Mesenchymal stem cell (in vitro differentiated cells and primary cell): ENCODE measurements at regions not wholly inside any gene's neighbourhood (a gene's known extent, or its start where the extent isn't known, plus 50 kb on each side); places are given as distances from the start of the nearest gene placed in this dataset.

Experiments
- DNase-seq: peaks from one replicate; pipeline ENCODE4 v3.0.0-alpha.2; 2013
- H2AFZ ChIP-seq: one replicate; pipeline ENCODE4 v1.6.1; 2013; ENCODE audit warnings: low read depth, mild to moderate bottlenecking, control low read depth, inconsistent platforms, low read length, moderate library complexity
- H2AK5ac ChIP-seq: 2 replicates; pipeline ENCODE4 v1.6.1; 2013; ENCODE audit warnings: low read length, moderate library complexity, mild to moderate bottlenecking, inconsistent platforms; ENCODE audit not compliant: severe bottlenecking
- H2BK120ac ChIP-seq: one replicate; pipeline ENCODE4 v1.6.1; 2013; ENCODE audit warnings: low read depth, mild to moderate bottlenecking, inconsistent platforms, low read length, moderate library complexity
- H2BK12ac ChIP-seq, 2 experiments: one replicate each; pipeline ENCODE4 v1.6.1; 2013; ENCODE audit warnings: inconsistent platforms in 2 of 2, low read length in 2 of 2, mild to moderate bottlenecking in 2 of 2, moderate library complexity in 2 of 2, control low read depth in 1 of 2
- H2BK15ac ChIP-seq: one replicate; pipeline ENCODE4 v1.6.1; 2013; ENCODE audit warnings: mild to moderate bottlenecking, low read depth, inconsistent platforms; ENCODE audit not compliant: poor library complexity, severe bottlenecking
- H2BK5ac ChIP-seq: 2 replicates; pipeline ENCODE4 v1.6.1; 2013; ENCODE audit warnings: low read depth, mild to moderate bottlenecking, low read length, control low read depth, inconsistent platforms; ENCODE audit not compliant: poor library complexity, severe bottlenecking
- H3K14ac ChIP-seq, 2 experiments: one replicate each; pipeline ENCODE4 v1.6.1; 2013; ENCODE audit warnings: inconsistent platforms in 2 of 2, low read length in 2 of 2, control low read depth in 1 of 2, mild to moderate bottlenecking in 1 of 2, moderate library complexity in 1 of 2
- H3K18ac ChIP-seq, 2 experiments: one replicate each; pipeline ENCODE4 v1.6.1; 2013; ENCODE audit warnings: inconsistent platforms in 2 of 2, low read length in 2 of 2, control low read depth in 1 of 2, low read depth in 1 of 2, mild to moderate bottlenecking in 1 of 2
- H3K23ac ChIP-seq, 2 experiments: one replicate each; pipeline ENCODE4 v1.6.1; 2013; ENCODE audit warnings: inconsistent platforms in 2 of 2, low read length in 2 of 2, mild to moderate bottlenecking in 2 of 2, moderate library complexity in 2 of 2, control low read depth in 1 of 2
- H3K27ac ChIP-seq: 2 replicates; pipeline ENCODE4 v1.5.1; 2013; ENCODE audit warnings: mild to moderate bottlenecking, moderate library complexity, low read length, control low read depth, inconsistent platforms; ENCODE audit not compliant: poor library complexity, severe bottlenecking
- H3K27me3 ChIP-seq, 2 experiments: 2 replicates each; pipeline versions ENCODE4 v1.6.1 to v1.7.0; 2013; ENCODE audit warnings: low read length in 2 of 2, mild to moderate bottlenecking in 2 of 2, moderate library complexity in 2 of 2, control low read depth in 1 of 2, inconsistent platforms in 1 of 2; ENCODE audit not compliant: control insufficient read depth in 1 of 2, insufficient read depth in 1 of 2
- H3K36me3 ChIP-seq, 2 experiments: 2 replicates each; pipeline versions ENCODE4 v1.6.1 to v1.7.0; 2013; ENCODE audit warnings: low read length in 2 of 2, control low read depth in 1 of 2, inconsistent platforms in 1 of 2, low read depth in 1 of 2, mild to moderate bottlenecking in 1 of 2; ENCODE audit not compliant: insufficient read depth in 2 of 2, control insufficient read depth in 1 of 2
- H3K4ac ChIP-seq, 2 experiments: one replicate each; pipeline ENCODE4 v1.6.1; 2013; ENCODE audit warnings: inconsistent platforms in 2 of 2, low read length in 2 of 2, mild to moderate bottlenecking in 2 of 2, moderate library complexity in 2 of 2, control low read depth in 1 of 2, low read depth in 1 of 2
- H3K4me1 ChIP-seq: 2 replicates; pipeline ENCODE4 v1.6.1; 2013; ENCODE audit warnings: low read depth, low read length, control low read depth; ENCODE audit not compliant: control insufficient read depth, insufficient read depth
- H3K4me2 ChIP-seq: 2 replicates; pipeline ENCODE4 v1.6.1; 2013; ENCODE audit warnings: low read length, mild to moderate bottlenecking, inconsistent platforms; ENCODE audit not compliant: poor library complexity, severe bottlenecking
- H3K4me3 ChIP-seq, 2 experiments: 2 replicates each; pipeline versions ENCODE4 v1.5.1 to v1.7.0; 2013; ENCODE audit warnings: low read length in 2 of 2, mild to moderate bottlenecking in 2 of 2, control low read depth in 1 of 2, low read depth in 1 of 2; ENCODE audit not compliant: insufficient read depth in 1 of 2
- H3K79me1 ChIP-seq: replicated peaks from 2 replicates; pipeline ENCODE4 v1.6.1; 2013; ENCODE audit warnings: mild to moderate bottlenecking, control low read depth, low read length, inconsistent platforms; ENCODE audit not compliant: poor library complexity, severe bottlenecking
- H3K9ac ChIP-seq: 2 replicates; pipeline ENCODE4 v1.7.0; 2013; ENCODE audit warnings: mild to moderate bottlenecking, low read length, moderate library complexity
- H3K9me3 ChIP-seq: 2 replicates; pipeline ENCODE4 v1.7.0; 2013; ENCODE audit warnings: mild to moderate bottlenecking, low read length; ENCODE audit not compliant: control insufficient read depth
- H4K8ac ChIP-seq: one replicate; pipeline ENCODE4 v1.6.1; 2013; ENCODE audit warnings: inconsistent platforms, mild to moderate bottlenecking, low read length, moderate library complexity
- H4K91ac ChIP-seq: one replicate; pipeline ENCODE4 v1.6.1; 2013; ENCODE audit warnings: mild to moderate bottlenecking, low read length, inconsistent platforms
- WGBS: methylation state at CpG from one replicate; pipeline ENCODE4 v1.1.7; 2013; ENCODE audit warnings: mixed read lengths; 5-methylcytosine and 5-hydroxymethylcytosine counted together

DNA sequence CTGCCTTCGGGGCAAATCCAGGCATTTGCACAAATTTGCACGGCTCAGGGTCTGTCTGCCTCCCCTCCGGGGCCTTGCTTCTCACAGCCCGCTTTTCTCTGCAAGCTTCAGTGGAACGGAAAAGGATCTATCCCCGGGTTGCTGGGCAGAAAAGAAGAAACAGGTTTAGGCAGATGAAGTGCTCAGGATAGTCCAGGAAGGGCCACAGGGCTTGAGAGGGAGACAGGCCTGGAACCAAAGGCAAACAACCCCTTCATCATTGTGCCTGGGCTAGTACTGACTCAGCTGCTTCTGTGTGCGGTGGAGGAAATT, 347.8 kb upstream of the TNP1 start:
- H2BK5ac ChIP-seq, result no peak overlapping the region
- no peak overlapping the region for H2AK5ac ChIP-seq
- no peak overlapping the region for H4K8ac ChIP-seq
- H2BK15ac ChIP-seq, result no peak overlapping the region
- H4K91ac ChIP-seq, result no peak overlapping the region
- no peak overlapping the region for H3K4me2 ChIP-seq
- H3K36me3 ChIP-seq, result no peaks in the 10 kb centered on the region
- no peak overlapping the region for H3K27ac ChIP-seq
- DNase-seq, result no peak
- no peak overlapping the region for H2BK12ac ChIP-seq
- no peak overlapping the region for H3K4ac ChIP-seq
- 98% methylated on average over 7 of the region's 7 CpGs for WGBS
- H2AFZ ChIP-seq, result no peak overlapping the region
- no peak overlapping the region for H3K23ac ChIP-seq
- H2BK120ac ChIP-seq, result no peak overlapping the region
- no peaks in the 10 kb centered on the region for H3K4me1 ChIP-seq
- no peaks in the 10 kb centered on the region for H3K79me1 ChIP-seq
- H3K9ac ChIP-seq, result no peak overlapping the region
- H3K18ac ChIP-seq, result no peak overlapping the region
- no peak overlapping the region for H3K14ac ChIP-seq
- H3K4me3 ChIP-seq, result no peak overlapping the region
- H3K9me3 ChIP-seq, result peaks cover 8% of the 10 kb centered on the region
- no peaks in the 10 kb centered on the region for H3K27me3 ChIP-seq

DNA sequence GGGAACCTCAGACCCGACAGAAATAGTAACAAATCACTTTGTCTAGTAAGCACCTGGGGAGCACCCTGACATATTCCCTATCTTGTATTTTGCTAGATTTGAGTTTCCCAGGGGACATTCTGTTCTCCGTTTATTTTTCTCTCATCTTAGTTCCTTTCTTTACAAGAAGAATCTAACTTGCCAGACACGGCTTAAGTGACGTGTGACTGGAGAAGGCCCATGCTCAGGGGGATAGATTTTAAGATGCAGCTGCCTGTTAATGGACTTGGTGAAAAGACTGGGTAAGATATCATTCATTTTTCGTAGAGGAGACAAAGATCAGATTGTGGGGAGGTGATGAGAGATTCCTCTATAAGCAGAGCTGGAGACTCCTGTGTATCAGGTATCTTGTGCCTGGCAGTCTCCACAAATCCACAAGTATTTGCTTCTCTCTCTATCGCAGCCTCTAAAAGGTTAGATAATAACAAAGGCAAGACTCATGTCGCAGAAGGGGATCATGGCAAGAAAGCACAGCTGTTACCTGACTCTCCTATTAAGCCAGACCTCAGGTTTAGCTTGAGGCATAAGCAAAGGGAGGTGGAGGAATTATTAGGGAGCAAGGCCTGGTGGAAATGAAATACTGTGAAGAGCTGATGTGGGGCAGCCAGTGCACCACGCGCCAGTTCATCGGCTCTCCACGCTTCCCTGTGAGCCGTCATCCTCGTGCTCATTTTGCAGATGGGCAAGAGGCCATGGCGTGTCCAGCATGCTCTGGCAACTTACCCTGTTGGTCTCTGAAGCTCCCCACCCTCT, 347.2 kb upstream of the TNP1 start:
- WGBS, result 94% methylated on average over 14 of the region's 14 CpGs
- no peak overlapping the region for H3K27ac ChIP-seq
- H2BK120ac ChIP-seq, result no peak overlapping the region
- no peak for DNase-seq
- H3K27me3 ChIP-seq, result no peaks in the 10 kb centered on the region
- H3K9ac ChIP-seq, result no peak overlapping the region
- H4K8ac ChIP-seq, result no peak overlapping the region
- peak overlapping the region in 1 of 2 experiments; percentile 4 for H2BK12ac ChIP-seq
- H2AK5ac ChIP-seq, result no peak overlapping the region
- H2BK15ac ChIP-seq, result no peak overlapping the region
- no peak overlapping the region for H3K4ac ChIP-seq
- no peak overlapping the region for H3K14ac ChIP-seq
- no peaks in the 10 kb centered on the region for H3K4me1 ChIP-seq
- H2BK5ac ChIP-seq, result no peak overlapping the region
- H3K36me3 ChIP-seq, result no peaks in the 10 kb centered on the region
- H3K9me3 ChIP-seq, result peaks cover 8% of the 10 kb centered on the region
- H3K23ac ChIP-seq, result no peak overlapping the region
- no peak overlapping the region for H3K4me2 ChIP-seq
- no peak overlapping the region for H3K18ac ChIP-seq
- no peak overlapping the region for H2AFZ ChIP-seq
- H3K79me1 ChIP-seq, result no peaks in the 10 kb centered on the region
- no peak overlapping the region for H3K4me3 ChIP-seq
- H4K91ac ChIP-seq, result peak overlapping the region; percentile 4

DNA sequence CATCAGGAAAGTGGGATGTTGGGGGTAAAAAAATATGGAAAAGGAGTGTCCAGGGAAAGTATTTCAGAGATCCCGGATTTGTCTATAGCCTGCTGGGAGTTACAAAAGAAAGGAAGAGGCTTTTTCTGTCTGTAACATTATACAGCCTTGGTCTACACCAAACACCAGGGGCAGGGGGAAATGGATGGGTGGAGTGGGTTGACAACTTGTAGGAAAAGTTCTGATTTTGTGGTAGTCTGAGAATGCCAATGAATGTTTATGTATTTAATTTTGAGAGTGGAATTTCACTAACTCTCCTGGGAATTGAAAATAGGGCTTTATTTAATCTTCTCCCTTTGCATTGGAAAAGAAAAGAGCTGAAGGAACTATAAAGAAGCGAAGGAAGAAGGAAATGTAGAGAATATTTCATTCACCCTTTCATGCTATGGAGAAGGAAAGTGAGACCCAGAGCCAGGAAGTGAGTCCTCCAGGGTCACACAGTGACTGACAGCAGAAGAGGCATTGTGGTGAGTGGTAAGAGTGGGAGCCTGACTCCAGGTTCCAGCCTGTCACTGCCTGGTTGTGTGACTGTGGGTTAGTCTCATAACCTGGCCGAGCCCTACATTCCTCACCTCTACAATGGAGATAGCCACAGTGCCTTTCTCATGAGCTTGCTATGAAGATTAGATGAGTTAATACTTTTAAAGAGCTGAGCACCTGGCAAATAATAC, 346.3 kb upstream of the TNP1 start:
- Histone ChIP-seq H3K18ac (peak overlapping the region in 1 of 2 experiments; percentile 48), H2BK15ac (no peak overlapping the region), H3K9ac (no peak overlapping the region), H3K4me1 (no peaks in the 10 kb centered on the region), H3K27ac (no peak overlapping the region), H2AFZ (no peak overlapping the region), H3K4ac (peak overlapping the region in 1 of 2 experiments; percentile 13), H3K79me1 (no peaks in the 10 kb centered on the region), H2BK120ac (no peak overlapping the region), H3K9me3 (peaks cover 8% of the 10 kb centered on the region), H3K14ac (no peak overlapping the region), H2BK5ac (no peak overlapping the region), H3K27me3 (no peaks in the 10 kb centered on the region), H4K91ac (no peak overlapping the region), H3K4me3 (no peak overlapping the region), H3K36me3 (no peaks in the 10 kb centered on the region), H4K8ac (no peak overlapping the region), H3K4me2 (no peak overlapping the region), H2AK5ac (no peak overlapping the region), H3K23ac (no peak overlapping the region), H2BK12ac (peak overlapping the region; percentile 8 to 45)
- DNase-seq, result no peak
- WGBS, result 92% methylated on average over 2 of the region's 3 CpGs

DNA sequence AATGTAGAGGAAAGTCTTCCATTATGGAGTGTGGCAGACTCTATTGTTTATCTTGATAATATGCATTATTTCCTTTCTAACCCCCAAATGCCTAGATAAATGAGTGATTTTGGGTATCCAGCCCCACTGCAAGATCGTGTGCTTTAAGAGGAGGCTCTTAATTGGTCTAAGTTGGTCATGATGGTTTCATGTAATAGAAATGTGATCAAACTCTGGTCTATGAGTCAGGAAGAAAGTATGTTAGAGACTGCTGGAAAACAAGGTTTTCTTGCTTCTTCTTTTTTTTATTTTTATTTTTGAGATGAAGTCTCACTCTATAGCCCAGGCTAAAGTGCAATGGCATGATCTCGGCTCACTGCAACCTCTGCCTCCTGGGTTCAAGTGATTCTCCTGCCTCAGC, 344.5 kb upstream of the TNP1 start:
- Histone ChIP-seq H3K9me3 (peaks cover 8% of the 10 kb centered on the region), H2AK5ac (no peak overlapping the region), H3K18ac (no peak overlapping the region), H3K23ac (no peak overlapping the region), H2BK15ac (no peak overlapping the region), H3K4me3 (no peak overlapping the region), H4K8ac (no peak overlapping the region), H3K14ac (no peak overlapping the region), H3K36me3 (no peaks in the 10 kb centered on the region), H2BK5ac (no peak overlapping the region), H3K27ac (no peak overlapping the region), H2BK12ac (no peak overlapping the region), H3K4me1 (no peaks in the 10 kb centered on the region), H3K4ac (no peak overlapping the region), H3K9ac (no peak overlapping the region), H4K91ac (no peak overlapping the region), H2BK120ac (no peak overlapping the region), H2AFZ (no peak overlapping the region), H3K4me2 (no peak overlapping the region), H3K27me3 (no peaks in the 10 kb centered on the region), H3K79me1 (no peaks in the 10 kb centered on the region)
- 48% methylated on average over 2 of the region's 2 CpGs for WGBS
- DNase-seq, result peak; percentile 39
